ENCODE measurements at regions not wholly inside any gene's neighbourhood (a gene's known extent, or its start where the extent isn't known, plus 50 kb on each side); places are given as distances from the start of the nearest gene placed in this dataset.
"Not testable (repeated sequence)": the region's sequence is repeated elsewhere in the genome, so short reads cannot be mapped to it uniquely, and the experiment has no call there.

DNA sequence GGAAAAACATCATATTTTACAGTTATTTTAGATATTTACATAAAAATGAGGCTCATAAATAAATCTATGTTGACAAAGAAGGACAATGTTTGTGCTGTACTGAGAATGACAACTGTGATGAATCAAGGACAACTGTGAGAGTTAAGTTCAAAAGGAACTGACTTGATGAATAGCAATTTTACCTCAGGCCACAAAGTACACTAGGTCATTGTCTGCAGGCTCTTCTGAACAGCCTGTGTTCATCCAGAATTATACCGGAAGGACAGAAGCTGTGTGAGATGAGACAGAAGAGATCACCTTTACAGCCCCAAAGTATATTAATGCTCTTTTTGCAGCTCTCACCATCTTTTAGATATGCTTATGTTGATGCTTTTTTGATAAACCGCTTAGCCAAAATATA, 2375.5 kb upstream of the PCDH20 start:
- TF ChIP-seq, protein P1, sequence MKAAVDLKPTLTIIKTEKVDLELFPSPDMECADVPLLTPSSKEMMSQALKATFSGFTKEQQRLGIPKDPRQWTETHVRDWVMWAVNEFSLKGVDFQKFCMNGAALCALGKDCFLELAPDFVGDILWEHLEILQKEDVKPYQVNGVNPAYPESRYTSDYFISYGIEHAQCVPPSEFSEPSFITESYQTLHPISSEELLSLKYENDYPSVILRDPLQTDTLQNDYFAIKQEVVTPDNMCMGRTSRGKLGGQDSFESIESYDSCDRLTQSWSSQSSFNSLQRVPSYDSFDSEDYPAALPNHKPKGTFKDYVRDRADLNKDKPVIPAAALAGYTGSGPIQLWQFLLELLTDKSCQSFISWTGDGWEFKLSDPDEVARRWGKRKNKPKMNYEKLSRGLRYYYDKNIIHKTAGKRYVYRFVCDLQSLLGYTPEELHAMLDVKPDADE (IDR thresholded peaks at IDR 0.05) = not testable (repeated sequence)
- TF ChIP-seq, protein P2, sequence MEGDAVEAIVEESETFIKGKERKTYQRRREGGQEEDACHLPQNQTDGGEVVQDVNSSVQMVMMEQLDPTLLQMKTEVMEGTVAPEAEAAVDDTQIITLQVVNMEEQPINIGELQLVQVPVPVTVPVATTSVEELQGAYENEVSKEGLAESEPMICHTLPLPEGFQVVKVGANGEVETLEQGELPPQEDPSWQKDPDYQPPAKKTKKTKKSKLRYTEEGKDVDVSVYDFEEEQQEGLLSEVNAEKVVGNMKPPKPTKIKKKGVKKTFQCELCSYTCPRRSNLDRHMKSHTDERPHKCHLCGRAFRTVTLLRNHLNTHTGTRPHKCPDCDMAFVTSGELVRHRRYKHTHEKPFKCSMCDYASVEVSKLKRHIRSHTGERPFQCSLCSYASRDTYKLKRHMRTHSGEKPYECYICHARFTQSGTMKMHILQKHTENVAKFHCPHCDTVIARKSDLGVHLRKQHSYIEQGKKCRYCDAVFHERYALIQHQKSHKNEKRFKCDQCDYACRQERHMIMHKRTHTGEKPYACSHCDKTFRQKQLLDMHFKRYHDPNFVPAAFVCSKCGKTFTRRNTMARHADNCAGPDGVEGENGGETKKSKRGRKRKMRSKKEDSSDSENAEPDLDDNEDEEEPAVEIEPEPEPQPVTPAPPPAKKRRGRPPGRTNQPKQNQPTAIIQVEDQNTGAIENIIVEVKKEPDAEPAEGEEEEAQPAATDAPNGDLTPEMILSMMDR (conservative IDR thresholded peaks at IDR 0.05; ENCODE audit: low read depth in 2 of 2) = not testable (repeated sequence)
- TF ChIP-seq EZH2 (IDR thresholded peaks at IDR 0.05; ENCODE audit: low read depth, unreplicated experiment); POLR2AphosphoS5 (IDR thresholded peaks at IDR 0.05; ENCODE audit: low read depth); NANOG (IDR thresholded peaks at IDR 0.05; ENCODE audit: borderline replicate concordance); EZH2phosphoT487 (IDR thresholded peaks at IDR 0.05; ENCODE audit: unreplicated experiment); CREB1 (CRISPR knock-in tag; IDR thresholded peaks at IDR 0.05; ENCODE audit: low read depth); ZNF331 (CRISPR knock-in tag; IDR thresholded peaks at IDR 0.05; ENCODE audit: low read depth): not testable (repeated sequence)
- TF ChIP-seq, protein P3, sequence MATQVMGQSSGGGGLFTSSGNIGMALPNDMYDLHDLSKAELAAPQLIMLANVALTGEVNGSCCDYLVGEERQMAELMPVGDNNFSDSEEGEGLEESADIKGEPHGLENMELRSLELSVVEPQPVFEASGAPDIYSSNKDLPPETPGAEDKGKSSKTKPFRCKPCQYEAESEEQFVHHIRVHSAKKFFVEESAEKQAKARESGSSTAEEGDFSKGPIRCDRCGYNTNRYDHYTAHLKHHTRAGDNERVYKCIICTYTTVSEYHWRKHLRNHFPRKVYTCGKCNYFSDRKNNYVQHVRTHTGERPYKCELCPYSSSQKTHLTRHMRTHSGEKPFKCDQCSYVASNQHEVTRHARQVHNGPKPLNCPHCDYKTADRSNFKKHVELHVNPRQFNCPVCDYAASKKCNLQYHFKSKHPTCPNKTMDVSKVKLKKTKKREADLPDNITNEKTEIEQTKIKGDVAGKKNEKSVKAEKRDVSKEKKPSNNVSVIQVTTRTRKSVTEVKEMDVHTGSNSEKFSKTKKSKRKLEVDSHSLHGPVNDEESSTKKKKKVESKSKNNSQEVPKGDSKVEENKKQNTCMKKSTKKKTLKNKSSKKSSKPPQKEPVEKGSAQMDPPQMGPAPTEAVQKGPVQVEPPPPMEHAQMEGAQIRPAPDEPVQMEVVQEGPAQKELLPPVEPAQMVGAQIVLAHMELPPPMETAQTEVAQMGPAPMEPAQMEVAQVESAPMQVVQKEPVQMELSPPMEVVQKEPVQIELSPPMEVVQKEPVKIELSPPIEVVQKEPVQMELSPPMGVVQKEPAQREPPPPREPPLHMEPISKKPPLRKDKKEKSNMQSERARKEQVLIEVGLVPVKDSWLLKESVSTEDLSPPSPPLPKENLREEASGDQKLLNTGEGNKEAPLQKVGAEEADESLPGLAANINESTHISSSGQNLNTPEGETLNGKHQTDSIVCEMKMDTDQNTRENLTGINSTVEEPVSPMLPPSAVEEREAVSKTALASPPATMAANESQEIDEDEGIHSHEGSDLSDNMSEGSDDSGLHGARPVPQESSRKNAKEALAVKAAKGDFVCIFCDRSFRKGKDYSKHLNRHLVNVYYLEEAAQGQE (IDR thresholded peaks at IDR 0.05; ENCODE audit: unreplicated experiment) = not testable (repeated sequence)

All from GM23338 (cell line).